Keratinocyte (primary cell): ENCODE measurements at regions not wholly inside any gene's neighbourhood (a gene's known extent, or its start where the extent isn't known, plus 50 kb on each side); places are given as distances from the start of the nearest gene placed in this dataset.

Experiments used
- DNase-seq: peaks from one replicate; pipeline ENCODE4 v3.0.0-alpha.2; 2011; ENCODE audit warnings: low read depth, missing footprints, low spot score
- FAIRE-seq: peaks from 2 replicates; lab custom pipeline; 2011; peaks lifted over from hg19 to GRCh38; lab: Jason Lieb, UNC
- H2AFZ ChIP-seq: 2 replicates; pipeline ENCODE4 v1.6.0; 2012; ENCODE audit warnings: low read length, control low read depth, inconsistent platforms; ENCODE audit not compliant: control insufficient read depth
- H3K27ac ChIP-seq: 2 replicates; pipeline ENCODE4 v1.5.1; 2011; ENCODE audit warnings: low read length; ENCODE audit not compliant: control insufficient read depth, insufficient read depth
- H3K27me3 ChIP-seq: 3 replicates; pipeline ENCODE4 v1.6.0; 2011; ENCODE audit warnings: low read length; ENCODE audit not compliant: control insufficient read depth, insufficient read depth; ENCODE audit errors: extremely low read depth
- H3K36me3 ChIP-seq, 2 experiments: 2 replicates in 1 of 2; 3 replicates in 1 of 2; pipeline ENCODE4 v1.5.1; 2011; ENCODE audit warnings: low read length in 2 of 2, mild to moderate bottlenecking in 1 of 2; ENCODE audit not compliant: control insufficient read depth in 2 of 2, insufficient read depth in 2 of 2; ENCODE audit errors: extremely low read depth in 1 of 2
- H3K4me1 ChIP-seq: 3 replicates; pipeline ENCODE4 v1.5.1; 2011; ENCODE audit warnings: low read length; ENCODE audit not compliant: control insufficient read depth, insufficient read depth; ENCODE audit errors: extremely low read depth
- H3K4me2 ChIP-seq: 3 replicates; pipeline ENCODE4 v1.6.0; 2011; ENCODE audit warnings: low read depth, low read length; ENCODE audit not compliant: control insufficient read depth, insufficient read depth; ENCODE audit errors: extremely low read depth
- H3K4me3 ChIP-seq, 3 experiments: fragments of 200-600 bp in 1 of 3; sonication (generic) in 1 of 3; 2 replicates in 2 of 3; 3 replicates in 1 of 3; pipeline ENCODE4 v1.5.1; 2011 to 2016; ENCODE audit warnings: low read length in 3 of 3, mild to moderate bottlenecking in 3 of 3, control low read depth in 2 of 3, inconsistent platforms in 1 of 3, low read depth in 1 of 3, mixed read lengths in 1 of 3, mixed run types in 1 of 3, moderate library complexity in 1 of 3; ENCODE audit not compliant: control insufficient read depth in 2 of 3, insufficient read depth in 2 of 3; ENCODE audit errors: extremely low read depth in 1 of 3
- H3K79me2 ChIP-seq: 2 replicates; pipeline ENCODE4 v1.6.0; 2012; ENCODE audit warnings: low read length; ENCODE audit not compliant: control insufficient read depth, insufficient read depth
- H3K9ac ChIP-seq: 3 replicates; pipeline ENCODE4 v1.6.0; 2011; ENCODE audit warnings: low read length; ENCODE audit not compliant: control insufficient read depth, insufficient read depth; ENCODE audit errors: extremely low read depth
- H3K9me1 ChIP-seq: 3 replicates; pipeline ENCODE4 v1.6.0; 2011; ENCODE audit warnings: low read length; ENCODE audit not compliant: control insufficient read depth, insufficient read depth; ENCODE audit errors: extremely low read depth
- H3K9me3 ChIP-seq: 2 replicates; pipeline ENCODE4 v1.5.1; 2012; ENCODE audit warnings: low read depth, low read length; ENCODE audit not compliant: control insufficient read depth
- H4K20me1 ChIP-seq: 3 replicates; pipeline ENCODE4 v1.6.0; 2011; ENCODE audit warnings: low read length; ENCODE audit not compliant: control insufficient read depth, insufficient read depth; ENCODE audit errors: extremely low read depth
- EZH2 ChIP-seq: IDR thresholded peaks from one replicate; pipeline ENCODE4 v1.6.1; 2012; ENCODE audit warnings: inconsistent platforms, mild to moderate bottlenecking, low read length, moderate library complexity
- dilution Hi-C: fragments of 300-500 bp; cut with MboI; formaldehyde crosslinking; loops from one replicate; pipeline ENCODE4 v1.7.0; 2020; ENCODE audit warnings: low sequenced_read_pairs; ENCODE audit not compliant: extremely low pct_ligation_motif_present
- TF ChIP-seq, protein P1 (sequence below), 3 experiments: IDR thresholded peaks in 1 of 3; conservative IDR thresholded peaks in 1 of 3; optimal IDR thresholded peaks in 1 of 3; 2 replicates in 2 of 3; 3 replicates in 1 of 3; pipeline versions ENCODE3 to v1.5.1; 2011; ENCODE audit warnings: low read length in 3 of 3, mild to moderate bottlenecking in 3 of 3, moderate library complexity in 2 of 3, control low read depth in 1 of 3, inconsistent platforms in 1 of 3; ENCODE audit not compliant: insufficient read depth in 2 of 3; ENCODE audit errors: extremely low read depth in 1 of 3

DNA sequence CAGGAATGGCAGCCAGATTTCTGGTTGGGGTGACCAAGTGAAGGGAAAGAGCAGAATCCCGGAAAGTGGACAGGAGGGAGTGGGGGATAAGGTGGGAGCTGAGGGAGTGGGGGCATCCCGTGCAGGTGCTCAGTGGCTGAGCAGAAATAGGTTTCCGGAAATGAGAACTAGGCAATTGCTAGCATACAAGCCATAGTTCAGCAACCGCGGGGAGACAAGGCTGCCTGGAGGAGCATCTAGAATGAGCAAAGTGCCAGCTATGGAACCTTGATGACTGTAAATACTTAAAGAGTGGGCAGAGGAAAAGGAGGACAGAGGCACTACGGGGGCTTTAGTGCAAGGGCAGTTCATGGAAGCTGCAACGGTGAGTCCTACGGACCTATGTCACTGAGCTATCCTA lies 220.2 kb downstream of the BCL11A start:
- H3K4me3 ChIP-seq = no peak overlapping the region
- dilution Hi-C loops = no loop called here
- no peaks in the 10 kb centered on the region for H3K9me3 ChIP-seq
- no peaks in the 10 kb centered on the region for H3K36me3 ChIP-seq
- H3K27me3 ChIP-seq = no peaks in the 10 kb centered on the region
- no peaks in the 10 kb centered on the region for H3K79me2 ChIP-seq
- TF ChIP-seq, protein P1, sequence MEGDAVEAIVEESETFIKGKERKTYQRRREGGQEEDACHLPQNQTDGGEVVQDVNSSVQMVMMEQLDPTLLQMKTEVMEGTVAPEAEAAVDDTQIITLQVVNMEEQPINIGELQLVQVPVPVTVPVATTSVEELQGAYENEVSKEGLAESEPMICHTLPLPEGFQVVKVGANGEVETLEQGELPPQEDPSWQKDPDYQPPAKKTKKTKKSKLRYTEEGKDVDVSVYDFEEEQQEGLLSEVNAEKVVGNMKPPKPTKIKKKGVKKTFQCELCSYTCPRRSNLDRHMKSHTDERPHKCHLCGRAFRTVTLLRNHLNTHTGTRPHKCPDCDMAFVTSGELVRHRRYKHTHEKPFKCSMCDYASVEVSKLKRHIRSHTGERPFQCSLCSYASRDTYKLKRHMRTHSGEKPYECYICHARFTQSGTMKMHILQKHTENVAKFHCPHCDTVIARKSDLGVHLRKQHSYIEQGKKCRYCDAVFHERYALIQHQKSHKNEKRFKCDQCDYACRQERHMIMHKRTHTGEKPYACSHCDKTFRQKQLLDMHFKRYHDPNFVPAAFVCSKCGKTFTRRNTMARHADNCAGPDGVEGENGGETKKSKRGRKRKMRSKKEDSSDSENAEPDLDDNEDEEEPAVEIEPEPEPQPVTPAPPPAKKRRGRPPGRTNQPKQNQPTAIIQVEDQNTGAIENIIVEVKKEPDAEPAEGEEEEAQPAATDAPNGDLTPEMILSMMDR (optimal IDR thresholded peaks at IDR 0.05 in 1 of 3, IDR thresholded peaks at IDR 0.05 in 1 of 3, conservative IDR thresholded peaks at IDR 0.05 in 1 of 3; ENCODE audit: extremely low read depth in 1 of 3, insufficient read depth in 2 of 3, low read length in 3 of 3) = no peak
- TF ChIP-seq EZH2 = no peak
- no peak overlapping the region for H3K27ac ChIP-seq
- no peaks in the 10 kb centered on the region for H3K4me1 ChIP-seq
- H2AFZ ChIP-seq = no peak overlapping the region
- no peak for FAIRE-seq
- H4K20me1 ChIP-seq = no peaks in the 10 kb centered on the region
- H3K4me2 ChIP-seq = no peak overlapping the region
- no peak overlapping the region for H3K9ac ChIP-seq
- DNase-seq = no peak
- no peaks in the 10 kb centered on the region for H3K9me1 ChIP-seq

DNA sequence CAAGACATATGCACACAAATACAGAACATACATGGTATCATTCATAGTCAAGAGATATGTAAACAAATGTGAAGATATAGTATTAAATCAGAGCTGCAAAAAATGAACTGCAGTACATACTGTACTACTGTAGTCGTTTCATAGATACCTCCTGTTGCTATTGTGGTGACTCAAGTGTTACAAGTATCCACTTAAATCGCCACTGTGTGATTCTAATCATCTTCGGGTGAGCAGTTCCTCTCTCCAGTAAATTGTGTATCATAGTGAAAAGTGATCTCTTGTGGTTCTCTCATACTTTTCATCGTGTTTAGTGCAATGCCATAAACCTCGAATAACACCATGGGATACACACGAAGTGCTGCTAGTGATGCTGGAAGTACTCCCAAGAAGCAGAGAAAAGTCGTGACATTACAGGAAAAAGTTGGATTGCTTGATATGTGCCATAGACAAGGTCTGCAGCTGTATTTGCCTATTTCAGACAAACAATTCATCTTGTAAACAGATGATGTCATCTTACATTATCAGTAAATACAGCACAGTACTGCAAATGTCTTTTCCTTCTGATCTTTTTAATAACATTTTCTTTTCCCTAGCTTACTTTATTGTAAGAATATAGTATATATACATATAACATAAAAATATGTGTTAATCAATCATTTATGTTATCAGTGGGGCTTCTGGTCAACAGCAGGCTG lies 222.2 kb downstream of the BCL11A start:
- dilution Hi-C loops = no loop called here
- Histone ChIP-seq H3K9ac (no peak overlapping the region), H3K4me3 (no peak overlapping the region), H3K9me1 (no peaks in the 10 kb centered on the region), H3K36me3 (no peaks in the 10 kb centered on the region), H3K4me2 (no peak overlapping the region), H2AFZ (no peak overlapping the region), H3K27me3 (no peaks in the 10 kb centered on the region), H3K79me2 (no peaks in the 10 kb centered on the region), H3K9me3 (no peaks in the 10 kb centered on the region), H3K27ac (no peak overlapping the region), H4K20me1 (no peaks in the 10 kb centered on the region), H3K4me1 (no peaks in the 10 kb centered on the region)
- no peak for DNase-seq
- no peak for TF ChIP-seq EZH2
- TF ChIP-seq, protein P1 (optimal IDR thresholded peaks at IDR 0.05 in 1 of 3, IDR thresholded peaks at IDR 0.05 in 1 of 3, conservative IDR thresholded peaks at IDR 0.05 in 1 of 3; ENCODE audit: extremely low read depth in 1 of 3, insufficient read depth in 2 of 3, low read length in 3 of 3) = no peak
- no peak for FAIRE-seq
